ENCODE measurements at regions not wholly inside any gene's neighbourhood (a gene's known extent, or its start where the extent isn't known, plus 50 kb on each side); places are given as distances from the start of the nearest gene placed in this dataset.
A peak's percentile ranks its signal among the peaks of the same experiment; 100 is the strongest.

DNA sequence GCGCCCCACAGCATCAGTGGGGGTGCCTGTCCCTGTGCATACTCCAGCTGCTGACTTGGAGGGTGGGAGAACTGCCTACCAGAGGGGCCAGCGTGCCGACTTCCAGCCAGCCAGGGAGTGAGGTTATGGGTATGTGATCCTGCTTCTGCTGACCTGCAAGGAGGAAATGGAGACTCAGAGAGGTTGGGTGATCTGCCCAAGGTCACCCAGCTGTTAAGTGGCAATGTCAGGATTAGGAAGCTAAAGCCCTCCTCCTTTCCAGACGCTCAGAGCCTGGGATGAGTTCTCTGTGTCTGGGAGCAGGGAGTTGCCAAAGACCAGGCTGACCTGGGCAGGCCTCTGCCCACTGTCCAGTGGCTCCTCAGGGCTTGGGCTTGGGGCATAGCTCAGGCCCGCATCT is 169.6 kb downstream of the GLI2 start:
- H3K27me3 ChIP-seq = no peaks in the 10 kb centered on the region
- H3K27ac ChIP-seq = peak overlapping the region; percentile 45
- H3K4me1 ChIP-seq (ENCODE audit: insufficient read depth) = peaks cover 33% of the 10 kb centered on the region
- no peak for DNase-seq (ENCODE audit: low spot score)
- no peaks in the 10 kb centered on the region for H3K36me3 ChIP-seq (replicated peaks; ENCODE audit: insufficient read depth, low read depth)
- H3K9me3 ChIP-seq (ENCODE audit: low read depth) = no peaks in the 10 kb centered on the region
- peaks cover 4% of the 10 kb centered on the region for H4K20me1 ChIP-seq (ENCODE audit: insufficient read depth, poor library complexity, severe bottlenecking)
- H3K4me3 ChIP-seq = no peak overlapping the region
- H3K9me2 ChIP-seq (replicated peaks; ENCODE audit: insufficient read depth) = no peaks in the 10 kb centered on the region
- WGBS (ENCODE audit: low lambda C conversion rate, missing lambda C conversion rate) = 48% methylated on average over 5 of the region's 5 CpGs
- peak overlapping the region; percentile 29 for H3K4me2 ChIP-seq
- no peak overlapping the region for H2AFZ ChIP-seq
- no peaks in the 10 kb centered on the region for H3K79me2 ChIP-seq
- TF ChIP-seq EZH2 (IDR thresholded peaks at IDR 0.05; ENCODE audit: borderline replicate concordance) (no peak), EZH2phosphoT487 (IDR thresholded peaks at IDR 0.05; ENCODE audit: low read depth, severe bottlenecking, unreplicated experiment) (no peak)
- TF ChIP-seq, protein P1, sequence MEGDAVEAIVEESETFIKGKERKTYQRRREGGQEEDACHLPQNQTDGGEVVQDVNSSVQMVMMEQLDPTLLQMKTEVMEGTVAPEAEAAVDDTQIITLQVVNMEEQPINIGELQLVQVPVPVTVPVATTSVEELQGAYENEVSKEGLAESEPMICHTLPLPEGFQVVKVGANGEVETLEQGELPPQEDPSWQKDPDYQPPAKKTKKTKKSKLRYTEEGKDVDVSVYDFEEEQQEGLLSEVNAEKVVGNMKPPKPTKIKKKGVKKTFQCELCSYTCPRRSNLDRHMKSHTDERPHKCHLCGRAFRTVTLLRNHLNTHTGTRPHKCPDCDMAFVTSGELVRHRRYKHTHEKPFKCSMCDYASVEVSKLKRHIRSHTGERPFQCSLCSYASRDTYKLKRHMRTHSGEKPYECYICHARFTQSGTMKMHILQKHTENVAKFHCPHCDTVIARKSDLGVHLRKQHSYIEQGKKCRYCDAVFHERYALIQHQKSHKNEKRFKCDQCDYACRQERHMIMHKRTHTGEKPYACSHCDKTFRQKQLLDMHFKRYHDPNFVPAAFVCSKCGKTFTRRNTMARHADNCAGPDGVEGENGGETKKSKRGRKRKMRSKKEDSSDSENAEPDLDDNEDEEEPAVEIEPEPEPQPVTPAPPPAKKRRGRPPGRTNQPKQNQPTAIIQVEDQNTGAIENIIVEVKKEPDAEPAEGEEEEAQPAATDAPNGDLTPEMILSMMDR (IDR thresholded peaks at IDR 0.05; ENCODE audit: poor library complexity) = no peak

DNA sequence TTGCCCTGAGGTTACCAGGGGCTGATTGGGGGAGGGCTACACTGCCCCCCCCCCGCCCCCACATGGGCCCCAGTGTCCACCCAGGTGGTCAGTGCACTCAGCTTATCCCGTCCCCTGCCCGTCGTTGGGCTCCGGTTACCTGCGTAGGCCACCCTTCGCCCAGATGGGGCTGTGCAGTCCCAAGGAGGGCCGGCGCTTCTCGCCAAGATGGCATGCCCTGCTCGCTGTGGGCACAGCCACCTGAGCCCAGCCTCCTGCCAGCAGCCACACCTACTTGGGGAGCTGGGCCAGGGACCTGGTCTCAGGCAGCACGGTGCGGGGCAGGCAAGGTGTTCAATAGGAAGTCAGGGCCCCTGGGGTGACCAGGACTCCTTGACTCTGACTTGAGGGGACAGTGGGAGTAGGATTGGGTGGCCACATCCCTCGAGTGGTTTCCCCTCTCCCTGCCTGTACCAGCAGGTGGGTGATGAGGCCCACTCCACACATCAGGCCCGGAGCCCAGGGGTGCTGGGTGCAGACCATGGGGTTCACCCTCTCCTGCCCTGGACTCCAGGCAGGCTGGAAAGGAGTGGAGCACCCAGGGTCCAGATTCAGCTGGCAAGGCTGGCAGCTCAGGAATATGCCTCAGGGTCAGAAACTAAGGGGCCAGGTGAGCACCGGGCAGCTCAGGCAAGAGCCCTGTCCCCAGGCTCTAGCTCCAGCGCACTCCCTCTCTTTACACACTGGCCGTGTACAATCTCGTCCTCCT is 170.3 kb downstream of the GLI2 start:
- Histone ChIP-seq H4K20me1 (ENCODE audit: insufficient read depth, poor library complexity, severe bottlenecking) (peaks cover 4% of the 10 kb centered on the region), H3K9me2 (replicated peaks; ENCODE audit: insufficient read depth) (no peaks in the 10 kb centered on the region), H3K4me1 (ENCODE audit: insufficient read depth) (peaks cover 27% of the 10 kb centered on the region), H3K79me2 (no peaks in the 10 kb centered on the region), H3K9me3 (ENCODE audit: low read depth) (no peaks in the 10 kb centered on the region), H3K36me3 (replicated peaks; ENCODE audit: insufficient read depth, low read depth) (no peaks in the 10 kb centered on the region), H2AFZ (no peak overlapping the region), H3K4me3 (no peak overlapping the region), H3K4me2 (no peak overlapping the region), H3K27me3 (no peaks in the 10 kb centered on the region), H3K27ac (no peak overlapping the region)
- no peak for DNase-seq (ENCODE audit: low spot score)
- TF ChIP-seq EZH2phosphoT487 (IDR thresholded peaks at IDR 0.05; ENCODE audit: low read depth, severe bottlenecking, unreplicated experiment) (no peak), EZH2 (IDR thresholded peaks at IDR 0.05; ENCODE audit: borderline replicate concordance) (no peak)
- TF ChIP-seq, protein P1 (IDR thresholded peaks at IDR 0.05; ENCODE audit: poor library complexity) = no peak
- WGBS (ENCODE audit: low lambda C conversion rate, missing lambda C conversion rate) = 90% methylated on average over 18 of the region's 19 CpGs

DNA sequence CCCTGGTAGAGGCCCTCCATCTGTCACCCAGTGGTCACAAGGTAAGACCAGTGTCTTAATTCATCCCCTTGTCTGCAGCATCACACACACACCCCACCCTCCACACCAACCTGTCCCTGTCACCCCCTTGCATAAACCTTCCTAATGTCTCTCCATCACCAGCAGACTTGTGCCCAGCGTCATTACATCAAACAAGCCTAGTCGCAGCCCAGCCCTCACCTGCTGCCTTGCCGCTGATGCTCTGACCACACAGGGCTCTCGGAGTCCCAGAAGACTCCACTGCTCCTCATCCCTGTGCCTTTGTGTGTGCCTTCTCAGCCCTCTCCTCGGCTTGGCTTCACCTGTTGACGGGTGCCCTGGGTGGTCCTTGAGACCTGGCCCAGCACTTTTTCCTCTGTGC is 171.2 kb downstream of the GLI2 start:
- no peaks in the 10 kb centered on the region for H4K20me1 ChIP-seq (ENCODE audit: insufficient read depth, poor library complexity, severe bottlenecking)
- 94% methylated on average over 6 of the region's 6 CpGs for WGBS (ENCODE audit: low lambda C conversion rate, missing lambda C conversion rate)
- no peak for DNase-seq (ENCODE audit: low spot score)
- H3K9me3 ChIP-seq (ENCODE audit: low read depth) = no peaks in the 10 kb centered on the region
- no peaks in the 10 kb centered on the region for H3K36me3 ChIP-seq (replicated peaks; ENCODE audit: insufficient read depth, low read depth)
- no peaks in the 10 kb centered on the region for H3K79me2 ChIP-seq
- no peak overlapping the region for H3K4me3 ChIP-seq
- no peak overlapping the region for H3K27ac ChIP-seq
- TF ChIP-seq, protein P1 (IDR thresholded peaks at IDR 0.05; ENCODE audit: poor library complexity) = no peak
- TF ChIP-seq EZH2phosphoT487 (IDR thresholded peaks at IDR 0.05; ENCODE audit: low read depth, severe bottlenecking, unreplicated experiment) = no peak
- TF ChIP-seq EZH2 (IDR thresholded peaks at IDR 0.05; ENCODE audit: borderline replicate concordance) = no peak
- H3K27me3 ChIP-seq = no peaks in the 10 kb centered on the region
- H2AFZ ChIP-seq = no peak overlapping the region
- H3K4me1 ChIP-seq (ENCODE audit: insufficient read depth) = peaks cover 27% of the 10 kb centered on the region
- no peaks in the 10 kb centered on the region for H3K9me2 ChIP-seq (replicated peaks; ENCODE audit: insufficient read depth)
- H3K4me2 ChIP-seq = no peak overlapping the region
